Activated CD4-positive, alpha-beta T cell treated with anti-CD3 and anti-CD28 coated beads, Interleukin-2, amount 50 U/mL, for 48 hours (primary cell): ENCODE measurements at regions not wholly inside any gene's neighbourhood (a gene's known extent, or its start where the extent isn't known, plus 50 kb on each side); places are given as distances from the start of the nearest gene placed in this dataset.

ENCODE experiments used
- DNase-seq, 2 experiments: peaks; one replicate each; pipeline ENCODE4 v3.0.0-alpha.2; 2020

GRCh38 chr7:25368599-25369201 is 140.4 kb upstream of the NPVF start:
- no peak for DNase-seq

- DNase-seq, result no peak
These were observed 141.5 kb upstream of the NPVF start for GRCh38 chr7:25369786-25370185.

GRCh38 chr7:25371972-25372371 is 143.7 kb upstream of the NPVF start:
- no peak for DNase-seq

DNA sequence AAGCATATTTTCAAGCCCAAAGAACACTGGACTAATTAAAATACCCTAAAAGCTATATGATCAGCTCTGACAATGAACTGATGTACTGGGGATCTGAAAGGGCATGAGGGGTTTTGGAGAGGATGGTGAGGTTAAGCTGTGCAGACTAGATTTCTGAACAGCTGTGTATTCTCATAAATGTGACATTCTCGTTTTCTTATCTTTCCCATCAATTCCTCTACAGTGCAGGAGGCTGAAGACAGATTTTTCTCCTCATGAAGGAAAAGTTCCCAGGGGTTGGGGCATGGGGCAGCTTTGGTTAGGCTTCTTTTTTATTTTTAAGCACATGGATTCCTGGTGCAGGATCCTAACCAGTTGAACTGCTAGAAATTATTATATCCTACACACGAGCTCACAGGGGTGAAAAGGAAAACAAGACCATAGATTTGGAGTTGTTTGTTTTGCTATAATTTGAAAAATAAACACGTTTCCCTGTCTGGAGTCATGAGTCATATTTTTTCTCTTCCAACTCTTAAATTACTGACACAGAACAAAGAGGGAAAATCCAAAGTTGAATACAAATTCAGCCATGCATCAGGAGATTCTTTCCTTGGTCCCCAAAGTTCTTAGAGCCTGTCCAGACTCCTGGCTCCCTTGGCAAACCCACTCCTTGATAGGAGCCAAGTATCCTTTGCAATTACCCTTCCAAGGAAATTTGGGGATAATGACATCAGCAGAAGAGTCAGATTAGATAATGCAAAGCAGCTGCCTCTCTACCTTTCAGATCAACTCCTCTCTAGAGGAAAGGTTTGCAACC is 147.7 kb upstream of the NPVF start:
- DNase-seq, result no peak

DNA sequence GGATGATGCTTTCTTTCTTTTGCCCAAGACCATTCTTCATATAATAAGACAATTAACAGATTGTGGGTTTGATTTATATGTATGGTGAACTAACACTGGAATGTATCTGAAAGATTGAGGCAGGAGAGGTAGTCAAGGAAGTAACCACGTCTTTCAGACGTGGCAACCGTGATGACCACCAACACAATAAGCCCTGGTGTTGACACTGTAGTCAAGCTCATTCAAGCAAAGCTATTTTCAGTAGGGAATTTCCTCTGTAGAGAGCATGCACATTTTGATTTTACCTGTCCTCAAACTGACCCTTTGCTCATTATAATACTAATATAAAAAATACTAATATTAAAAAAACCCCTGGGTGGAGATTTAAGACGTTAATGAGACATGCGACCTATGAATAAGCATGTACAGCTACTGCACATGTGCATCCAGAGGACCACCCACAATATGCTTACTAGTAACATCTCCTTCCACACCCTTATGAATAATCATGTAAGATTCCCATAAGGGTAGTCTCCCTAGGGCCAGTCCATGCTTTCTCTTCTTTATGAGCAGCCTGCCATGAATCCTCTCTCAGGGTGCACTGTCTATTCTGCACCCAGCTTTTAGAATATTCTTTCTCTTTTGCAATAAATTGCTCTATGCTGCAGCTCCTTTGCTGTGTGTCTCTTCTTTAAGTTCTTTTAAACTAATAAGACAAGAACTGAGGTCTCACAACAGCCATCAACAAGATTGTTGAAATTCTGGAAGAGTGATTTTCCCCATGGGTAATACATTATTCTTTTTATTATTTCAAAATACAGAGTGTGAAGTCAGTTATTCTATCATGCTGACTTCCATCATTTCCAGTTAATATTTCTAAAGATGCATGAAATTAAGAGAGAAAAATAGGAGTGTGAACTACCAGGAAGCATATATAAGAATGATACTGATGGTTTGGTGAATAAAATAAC is 151.3 kb upstream of the NPVF start:
- DNase-seq, result no peak

DNA sequence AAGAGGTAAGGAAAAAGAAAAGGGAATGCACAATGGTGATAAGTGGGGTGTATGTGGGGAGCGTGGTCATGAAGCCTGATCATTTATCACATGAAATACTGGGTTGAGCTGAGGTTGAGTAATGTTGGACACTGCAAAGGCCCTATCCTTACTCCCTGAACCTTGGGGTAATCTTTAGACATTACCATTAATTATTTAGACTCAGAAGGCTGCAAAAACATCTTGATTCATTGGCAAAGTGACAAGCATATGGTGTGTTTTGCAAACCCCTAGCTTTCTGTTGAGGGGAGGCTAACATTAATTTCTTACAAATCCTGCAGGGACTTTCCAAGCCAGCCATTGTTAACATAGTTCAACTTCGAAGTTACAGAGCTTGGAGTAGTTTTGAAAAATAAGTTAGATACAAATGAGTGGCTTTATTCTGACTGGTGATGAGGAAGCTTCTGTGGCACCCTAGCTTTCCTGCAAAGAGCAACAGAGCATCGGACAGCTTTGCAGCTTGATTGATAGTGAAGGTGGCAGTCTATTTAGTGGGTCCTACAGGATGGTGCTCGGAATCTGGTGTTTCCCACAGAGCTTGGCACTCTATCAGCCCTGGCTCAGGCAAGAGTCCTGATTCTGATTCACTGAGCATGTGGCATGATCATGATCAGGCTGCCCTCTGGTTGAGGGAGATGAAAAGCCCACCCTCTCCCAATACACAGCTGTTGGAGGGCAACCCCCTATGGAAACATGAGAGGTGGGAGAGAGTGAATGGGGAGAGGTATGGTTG is 153.7 kb upstream of the NPVF start:
- DNase-seq, result no peak

DNA sequence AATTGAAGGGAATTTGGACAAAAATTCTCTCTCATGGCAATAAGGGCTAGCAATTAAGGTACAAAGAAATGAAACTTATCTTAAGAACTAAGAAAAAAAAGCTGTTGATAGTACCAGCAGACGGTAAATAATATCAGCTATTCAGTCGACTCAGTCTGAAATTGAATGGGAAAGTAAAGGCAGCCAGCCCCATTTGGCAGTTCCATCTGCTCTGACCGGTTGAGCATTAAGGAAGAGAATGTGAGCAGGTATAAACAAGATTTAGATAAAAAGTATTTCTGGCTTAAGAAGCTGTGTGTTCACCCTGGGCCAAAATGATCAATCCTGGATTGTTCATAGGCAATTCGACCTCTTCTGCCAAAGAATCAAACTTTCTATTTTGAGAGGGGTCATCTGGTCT is 154.6 kb upstream of the NPVF start:
- no peak for DNase-seq

DNA sequence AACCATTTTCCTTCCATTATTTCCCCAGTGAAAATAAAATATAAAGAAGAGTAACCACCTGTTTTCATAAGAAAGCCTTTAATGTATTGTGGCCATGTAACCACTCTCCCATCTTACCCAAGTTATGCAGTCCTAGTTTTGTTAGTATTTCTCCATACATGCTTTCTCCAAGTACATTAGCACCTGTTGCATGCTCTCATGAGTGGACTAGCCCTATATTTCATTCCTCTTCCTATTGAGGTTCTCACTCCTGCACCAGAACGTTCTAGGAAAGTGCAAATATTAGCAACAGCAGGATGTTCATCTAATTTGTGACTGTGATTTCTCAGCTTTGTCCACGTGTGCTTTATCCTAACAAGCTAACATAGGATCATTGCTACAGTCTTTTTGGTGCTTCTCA is 155.1 kb upstream of the NPVF start:
- DNase-seq, result no peak

DNA sequence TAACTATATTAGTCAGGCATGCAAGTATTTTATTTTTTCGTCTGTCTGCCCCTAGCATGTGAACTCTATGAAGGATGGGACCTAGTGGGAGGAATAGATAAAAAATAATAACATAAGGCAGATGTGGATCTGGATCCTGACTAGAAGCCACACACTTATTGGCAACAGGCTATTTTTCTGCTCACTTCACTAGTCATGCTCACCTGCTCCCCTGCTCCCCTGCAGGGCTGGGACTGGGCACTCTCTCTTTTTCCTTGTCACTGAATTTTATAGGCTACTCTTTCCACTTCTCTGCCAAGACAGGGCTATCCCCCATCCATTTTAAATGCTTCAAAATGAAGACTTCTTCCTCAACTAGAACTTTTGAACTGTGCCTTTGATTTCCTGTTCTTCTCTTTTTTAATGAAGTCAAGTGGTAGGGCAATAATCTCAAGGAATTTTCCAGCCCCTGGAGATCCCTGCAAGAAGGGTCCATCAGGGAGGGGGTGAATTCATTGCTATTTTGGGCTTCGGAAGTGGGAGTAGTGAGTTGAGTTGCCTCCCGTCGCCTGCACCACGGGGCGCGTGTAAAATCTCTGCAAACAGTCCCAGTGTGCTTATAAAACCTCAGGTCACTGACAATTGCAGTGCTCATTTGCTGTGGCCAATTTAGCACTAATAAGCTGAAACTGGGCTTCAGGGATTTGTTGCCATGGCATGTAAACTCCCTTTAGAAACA is 156.7 kb upstream of the NPVF start:
- no peak for DNase-seq

DNA sequence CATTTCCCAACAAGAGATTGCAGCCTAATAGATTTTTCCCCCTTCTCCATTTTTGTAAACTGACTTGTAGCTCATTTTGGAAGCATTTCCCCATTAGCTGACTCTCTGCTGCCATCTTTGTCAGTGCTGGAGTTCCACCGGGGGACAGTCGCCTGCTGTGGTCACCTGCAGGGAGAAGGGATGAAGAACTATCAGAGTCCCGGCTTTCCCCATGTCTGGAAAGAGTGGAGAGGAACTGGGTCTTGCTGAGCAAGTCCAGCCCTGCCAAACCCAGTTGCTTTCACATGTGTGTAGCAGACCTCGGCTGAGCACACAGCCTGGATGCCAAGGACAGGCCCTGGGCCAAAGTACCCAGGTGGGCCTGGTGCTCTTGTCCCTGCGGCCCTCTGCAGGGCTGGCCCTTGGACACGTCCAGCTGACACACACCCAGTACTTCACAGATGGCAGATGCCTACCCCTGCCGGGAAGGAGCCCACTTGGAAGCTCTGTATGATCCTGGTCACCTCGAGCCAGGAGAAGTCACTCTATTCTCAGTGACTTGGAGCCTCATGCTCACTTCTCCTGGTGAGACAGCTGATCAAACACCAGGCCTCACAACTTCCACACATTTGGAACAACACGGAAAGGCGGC is 157.3 kb upstream of the NPVF start:
- DNase-seq, result no peak

DNA sequence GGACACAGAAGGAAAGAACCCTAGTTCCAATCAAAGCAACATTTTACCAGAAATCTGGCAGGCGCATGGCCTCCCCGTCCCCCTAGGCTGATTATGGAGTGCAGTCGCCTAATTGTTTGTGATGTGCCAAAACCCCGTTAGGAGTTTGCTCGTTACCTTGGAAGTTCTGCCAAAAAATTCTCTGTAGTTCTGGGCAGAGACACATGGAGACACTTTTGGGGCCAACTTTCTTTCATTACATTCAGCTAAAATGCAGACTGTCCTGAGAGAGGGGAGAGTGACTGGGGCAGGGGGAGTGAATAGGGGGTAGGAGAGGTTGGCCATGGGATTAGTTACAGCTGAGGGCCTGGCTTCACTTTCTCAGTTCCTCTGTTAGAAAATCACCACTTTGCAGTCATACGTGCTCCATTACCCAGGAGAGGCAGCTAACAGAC is 158.0 kb upstream of the NPVF start:
- DNase-seq, result no peak

DNA sequence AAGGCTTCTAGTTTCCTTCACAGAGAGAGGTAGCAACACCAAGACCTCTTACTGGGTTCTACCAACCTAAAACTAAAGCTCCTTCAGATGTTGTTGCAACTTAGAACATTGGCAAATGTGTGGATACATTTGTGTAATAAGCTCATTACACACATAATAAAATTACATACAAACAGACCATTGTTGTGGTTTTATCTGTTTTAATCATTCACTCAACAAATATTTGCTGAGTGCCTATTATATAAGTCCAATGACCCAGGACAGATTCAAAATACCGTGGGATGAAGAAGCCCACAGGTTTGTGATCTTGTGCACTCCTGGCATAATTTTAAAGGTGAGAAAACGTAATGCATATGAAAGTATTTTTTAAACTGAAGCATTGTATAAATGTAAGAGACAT is 160.4 kb upstream of the NPVF start:
- no peak for DNase-seq

- no peak for DNase-seq
These were observed 161.3 kb upstream of the NPVF start for GRCh38 chr7:25389489-25390106.

- no peak for DNase-seq
These were observed 163.1 kb upstream of the NPVF start for GRCh38 chr7:25391295-25391861.

GRCh38 chr7:25391961-25392587 is 163.8 kb upstream of the NPVF start:
- DNase-seq, result no peak

DNA sequence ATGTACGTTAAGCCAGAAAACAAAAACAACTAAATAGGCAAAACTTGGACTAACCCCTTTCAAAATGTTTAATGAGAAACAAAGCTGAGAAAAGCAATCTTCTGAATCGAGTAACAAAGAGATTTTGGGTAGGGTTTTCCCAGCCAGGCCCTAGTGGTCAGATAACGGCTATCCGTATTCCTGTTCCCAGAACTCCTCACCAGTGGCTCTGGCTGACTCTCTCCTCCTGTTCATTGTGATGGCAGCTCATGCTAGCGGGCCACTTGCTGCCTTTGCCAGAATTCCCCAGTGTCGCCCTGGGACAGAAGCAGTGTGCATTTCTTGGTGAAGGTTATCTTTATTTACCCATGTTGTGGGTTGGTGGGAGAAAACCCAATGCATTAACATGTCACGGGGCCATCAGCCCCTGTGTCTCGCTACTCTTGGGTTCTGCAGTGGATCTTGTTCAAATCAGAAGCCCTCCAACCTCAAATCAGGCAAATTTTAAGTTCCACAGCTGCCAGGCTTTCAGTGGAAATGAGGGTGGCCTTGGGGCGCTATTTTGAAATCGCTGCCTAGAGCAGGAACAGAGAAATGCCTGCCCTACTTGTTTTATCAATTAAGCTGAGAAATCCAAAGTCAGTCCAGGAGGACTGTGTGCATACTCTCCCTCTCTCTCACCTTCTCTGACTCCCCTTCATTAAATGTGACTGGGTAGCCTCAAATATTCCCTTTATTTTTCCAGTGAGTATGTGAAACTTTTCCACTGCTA is 164.5 kb upstream of the NPVF start:
- no peak for DNase-seq

DNA sequence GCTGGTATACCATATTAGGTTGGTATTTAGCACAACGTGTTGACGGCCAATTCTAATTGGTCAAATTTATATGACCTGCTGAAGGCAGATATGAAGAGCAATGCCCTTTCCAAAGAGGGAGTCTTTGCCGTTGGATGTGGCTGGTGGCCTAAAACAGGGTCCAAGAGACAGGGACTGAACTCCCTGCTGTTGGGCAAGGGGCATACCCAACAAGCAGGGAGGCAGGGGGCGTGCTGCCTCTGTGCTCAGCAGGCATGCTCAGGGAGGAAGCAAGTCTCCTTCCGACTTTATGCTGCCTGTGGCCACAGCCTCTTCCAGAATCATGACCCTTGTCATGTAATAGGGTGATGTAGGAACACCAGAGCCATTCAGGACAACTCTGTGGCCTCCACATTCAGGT is 167.7 kb upstream of the NPVF start:
- no peak for DNase-seq

- no peak for DNase-seq
These were observed 168.4 kb upstream of the NPVF start for GRCh38 chr7:25396668-25397067.

DNA sequence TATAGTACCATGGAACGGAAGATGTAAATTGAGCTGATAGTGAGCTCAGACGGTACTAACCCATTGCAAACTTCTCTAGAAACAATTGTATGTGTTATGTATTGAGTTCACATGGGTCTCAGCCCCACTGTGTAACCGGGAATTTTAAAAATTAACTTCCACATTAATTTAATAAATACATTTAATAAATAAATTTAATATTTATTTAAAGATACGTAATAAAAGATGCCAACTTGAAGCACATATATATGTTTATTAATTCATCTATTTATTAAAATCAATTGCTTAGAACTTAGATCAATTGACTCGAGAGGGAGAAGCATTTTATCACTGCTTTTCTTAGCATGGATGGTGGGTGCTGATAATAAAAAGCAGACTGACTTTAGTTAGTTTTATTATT is 170.1 kb upstream of the NPVF start:
- no peak for DNase-seq
